GM12878 (cell line): ENCODE measurements at regions not wholly inside any gene's neighbourhood (a gene's known extent, or its start where the extent isn't known, plus 50 kb on each side); places are given as distances from the start of the nearest gene placed in this dataset.

Experiments used
- ATAC-seq: fragments of 200-7000 bp; cut with Tn5 transposase; 3 replicates; pipeline ENCODE4 v1.9.1; 2020; ENCODE audit warnings: mild to moderate bottlenecking, moderate library complexity
- BruUV-seq: library from RNA; stranded (reverse); fragments of 400-500 nt; replicated peaks from 2 replicates; lab custom pipeline; 2021; lab: Mats Ljungman, UMichigan
- CTCF ChIA-PET: fragments of 300-600 bp; sonication (Branson Sonifier 250); formaldehyde crosslinking; extraction: SDS; loops from one replicate; lab custom pipeline; 2021; ENCODE audit warnings: inconsistent platforms; lab: Yijun Ruan, JAX
- POLR2A ChIA-PET: fragments of 350-600 bp; formaldehyde crosslinking; extraction: SDS; loops from one replicate; lab custom pipeline; 2021; ENCODE audit warnings: inconsistent platforms; lab: Charles Lee
- RAD21 ChIA-PET: fragments of 300-600 bp; sonication (Branson Sonifier 250); formaldehyde crosslinking; loops from one replicate; lab custom pipeline; 2023; ENCODE audit warnings: antibody characterized with exemption; ENCODE audit not compliant: unreplicated experiment; lab: Charles Lee
- SMC1A ChIA-PET: fragments of 300-600 bp; sonication (Branson Sonifier 250); formaldehyde crosslinking; loops from one replicate; lab custom pipeline; 2023; ENCODE audit not compliant: unreplicated experiment, uncharacterized antibody; lab: Charles Lee
- DNase-seq: peaks from one replicate; pipeline ENCODE4 v3.0.0-alpha.2; 2011; ENCODE audit warnings: low read depth, low spot score
- FAIRE-seq: peaks from 3 replicates; lab custom pipeline; 2011; peaks lifted over from hg19 to GRCh38; lab: Jason Lieb, UNC
- H2AFZ ChIP-seq: 2 replicates; pipeline ENCODE4 v1.6.0; 2011; ENCODE audit warnings: low read depth, low read length, control low read depth; ENCODE audit not compliant: control insufficient read depth
- H3K27ac ChIP-seq: 2 replicates; pipeline ENCODE4 v1.5.1; 2011; ENCODE audit warnings: control low read depth; ENCODE audit not compliant: control insufficient read depth, insufficient read depth
- H3K27me3 ChIP-seq, 2 experiments: replicated peaks in 1 of 2; 2 replicates each; pipeline versions ENCODE4 v1.6.0 to v1.6.1; 2011; ENCODE audit warnings: low read length in 1 of 2; ENCODE audit not compliant: control insufficient read depth in 2 of 2, insufficient read depth in 2 of 2
- H3K36me3 ChIP-seq, 2 experiments: 2 replicates each; pipeline ENCODE4 v1.5.1; 2011; ENCODE audit warnings: low read length in 1 of 2; ENCODE audit not compliant: control insufficient read depth in 2 of 2, insufficient read depth in 2 of 2
- H3K4me1 ChIP-seq: 2 replicates; pipeline ENCODE4 v1.6.1; 2011; ENCODE audit warnings: mild to moderate bottlenecking, low read length, moderate library complexity, mixed read lengths; ENCODE audit not compliant: control insufficient read depth, insufficient read depth
- H3K4me2 ChIP-seq: 2 replicates; pipeline ENCODE4 v1.6.0; 2011; ENCODE audit warnings: control low read depth; ENCODE audit not compliant: control insufficient read depth, insufficient read depth
- H3K4me3 ChIP-seq: fragments of 200-600 bp; sonication (generic); 2 replicates; pipeline ENCODE4 v1.5.1; 2016
- H3K79me2 ChIP-seq: 2 replicates; pipeline ENCODE4 v1.6.0; 2011; ENCODE audit warnings: low read length; ENCODE audit not compliant: control insufficient read depth, insufficient read depth
- H3K9ac ChIP-seq: 2 replicates; pipeline ENCODE4 v1.8.0; 2011; ENCODE audit warnings: low read length, control low read depth, mixed read lengths; ENCODE audit not compliant: control insufficient read depth, insufficient read depth
- H3K9me3 ChIP-seq: replicated peaks from 3 replicates; pipeline ENCODE4 v1.5.1; 2011; ENCODE audit warnings: mild to moderate bottlenecking, low read length; ENCODE audit not compliant: control insufficient read depth, insufficient read depth
- H4K20me1 ChIP-seq: 2 replicates; pipeline ENCODE4 v1.6.0; 2011; ENCODE audit not compliant: control insufficient read depth, insufficient read depth
- ASH2L ChIP-seq: fragments of 300-600, 200-600 bp; sonication (generic); IDR thresholded peaks from 2 replicates; pipeline ENCODE4 v1.6.1; 2017; ENCODE audit warnings: low read depth, mild to moderate bottlenecking, borderline replicate concordance
- ATF7 ChIP-seq: fragments of 450-650 bp; IDR thresholded peaks from 2 replicates; pipeline ENCODE4 v1.6.1; 2016; ENCODE audit warnings: low read depth, mild to moderate bottlenecking
- CBX3 ChIP-seq: fragments of 200-600 bp; sonication (generic); IDR thresholded peaks from 2 replicates; pipeline ENCODE4 v1.6.1; 2016; ENCODE audit warnings: low read depth, borderline replicate concordance
- EED ChIP-seq: sonication (generic); IDR thresholded peaks from 2 replicates; pipeline ENCODE4 v1.6.1; 2016; ENCODE audit warnings: antibody characterized with exemption, low read depth
- IKZF1 ChIP-seq: fragments of 450-650 bp; conservative IDR thresholded peaks from 2 replicates; pipeline ENCODE4 v1.6.1; 2017; ENCODE audit warnings: antibody characterized with exemption, mild to moderate bottlenecking
- KLF5 ChIP-seq: fragments of 450-650 bp; IDR thresholded peaks from 2 replicates; pipeline ENCODE4 v1.6.1; 2014; ENCODE audit warnings: mild to moderate bottlenecking; ENCODE audit not compliant: partially characterized antibody
- NBN ChIP-seq: fragments of 450-650 bp; IDR thresholded peaks from 2 replicates; pipeline ENCODE4 v1.6.1; 2016
- POLR2AphosphoS5 ChIP-seq: IDR thresholded peaks from 2 replicates; pipeline ENCODE4 v1.6.1; 2011; ENCODE audit warnings: mild to moderate bottlenecking, low read length, inconsistent platforms
- REST ChIP-seq: IDR thresholded peaks from 2 replicates; pipeline ENCODE4 v1.6.1; 2012; ENCODE audit warnings: mild to moderate bottlenecking, low read depth, low read length
- USF2 ChIP-seq: IDR thresholded peaks from 2 replicates; pipeline ENCODE4 v1.6.1; 2011; ENCODE audit warnings: low read depth, low read length, improper control_type of control experiment, borderline replicate concordance
- ZBTB33 ChIP-seq: fragments of 450-650 bp; IDR thresholded peaks from 2 replicates; pipeline ENCODE4 v1.6.1; 2017; ENCODE audit warnings: mild to moderate bottlenecking
- ZNF24 ChIP-seq: fragments of 450-650 bp; IDR thresholded peaks from 2 replicates; pipeline ENCODE4 v1.6.1; 2017; ENCODE audit warnings: antibody characterized with exemption, mild to moderate bottlenecking
- WGBS: methylation state at CpG from one replicate; pipeline ENCODE4 v1.1.6; 2016; ENCODE audit warnings: low lambda C conversion rate; ENCODE audit not compliant: insufficient replicate concordance, insufficient coverage; ENCODE audit errors: missing lambda C conversion rate; 5-methylcytosine and 5-hydroxymethylcytosine counted together
- in situ Hi-C: fragments of 300-500 bp; cut with MboI; formaldehyde crosslinking; loops from 9 replicates; pipeline ENCODE4 v1.14.3; 2018; ENCODE audit warnings: mixed read lengths
- intact Hi-C: fragments of 100-400 bp; cut with micrococcal nuclease; formaldehyde crosslinking; loops from one replicate; pipeline ENCODE4 v1.14.2; 2022; ENCODE audit not compliant: unreplicated experiment

- Histone ChIP-seq H3K79me2 (no peaks in the 10 kb centered on the region), H2AFZ (no peak overlapping the region), H3K4me2 (no peak overlapping the region), H3K4me1 (no peaks in the 10 kb centered on the region; the same call in 1 of the 2 replicates), H4K20me1 (no peaks in the 10 kb centered on the region), H3K9ac (no peak overlapping the region), H3K27ac (no peak overlapping the region), H3K9me3 (no peaks in the 10 kb centered on the region), H3K4me3 (no peak overlapping the region), H3K27me3 (no peaks in the 10 kb centered on the region), H3K36me3 (no peaks in the 10 kb centered on the region)
- ChIA-PET POLR2A (no interaction called here), RAD21 (no interaction called here), CTCF (no interaction called here), SMC1A (no interaction called here)
- in situ Hi-C loops: no loop called here
- no peak for FAIRE-seq
- 23% methylated on average over 1 of the region's 1 CpG for WGBS
- ATAC-seq: no peak; the same call in 1 of the 3 replicates
- no TSS peak for BruUV-seq
- no peak for TF ChIP-seq ASH2L
- DNase-seq: no peak
- intact Hi-C loops: no loop called here
These were observed 147.8 kb upstream of the RASSF8 start for GRCh38 chr12:25810683-25811082.

- no peak overlapping the region for H3K27ac ChIP-seq
- no peak for TF ChIP-seq NBN
- 0 out of 2 replicates have a peak, but pooled peaks have one; percentile 25 for TF ChIP-seq IKZF1
- no peak for TF ChIP-seq ZNF24
- TF ChIP-seq ZBTB33: no peak
- no peak for TF ChIP-seq POLR2AphosphoS5
- no peak for TF ChIP-seq USF2
- TF ChIP-seq EED: no peak
- TF ChIP-seq ATF7: 0 out of 2 replicates have a peak, but pooled peaks have one; percentile 35
- TF ChIP-seq CBX3: no peak
- TF ChIP-seq KLF5: no peak
- no peak for TF ChIP-seq REST
These were observed 146.8 kb upstream of the RASSF8 start for GRCh38 chr12:25811656-25812126.

More at GRCh38 chr12:25811656-25812126, 146.8 kb upstream of the RASSF8 start:
- Histone ChIP-seq H3K27me3 (no peaks in the 10 kb centered on the region), H3K36me3 (no peaks in the 10 kb centered on the region), H3K4me1 (no peaks in the 10 kb centered on the region; the same call in 1 of the 2 replicates), H3K9ac (no peak overlapping the region), H3K4me2 (no peak overlapping the region), H4K20me1 (no peaks in the 10 kb centered on the region), H3K79me2 (no peaks in the 10 kb centered on the region), H3K4me3 (no peak overlapping the region), H2AFZ (no peak overlapping the region), H3K9me3 (no peaks in the 10 kb centered on the region)
- ChIA-PET CTCF (interaction anchor here (1.0 kb wide), 1 partner anchor 9 kb away, joined by 3 read pairs; no protein-coding TSS in a partner anchor), POLR2A (no interaction called here), RAD21 (interaction anchor here (0.6 to 0.9 kb wide), 3 partner anchors 98 to 180 kb away, joined by 3 read pairs; no protein-coding TSS in a partner anchor), SMC1A (interaction anchor here (0.6 to 1.7 kb wide), 5 partner anchors 9 to 636 kb away, joined by 3 to 5 read pairs (median 4); no protein-coding TSS in a partner anchor)
- ATAC-seq (peak; percentile 93), FAIRE-seq (no peak), DNase-seq (peak; percentile 52)
- in situ Hi-C loops: no loop called here
- no TSS peak for BruUV-seq
- intact Hi-C loops: no loop called here
- WGBS: 0% methylated on average over 5 of the region's 5 CpGs
